ENCODE measurements at regions not wholly inside any gene's neighbourhood (a gene's known extent, or its start where the extent isn't known, plus 50 kb on each side); places are given as distances from the start of the nearest gene placed in this dataset.

DNA sequence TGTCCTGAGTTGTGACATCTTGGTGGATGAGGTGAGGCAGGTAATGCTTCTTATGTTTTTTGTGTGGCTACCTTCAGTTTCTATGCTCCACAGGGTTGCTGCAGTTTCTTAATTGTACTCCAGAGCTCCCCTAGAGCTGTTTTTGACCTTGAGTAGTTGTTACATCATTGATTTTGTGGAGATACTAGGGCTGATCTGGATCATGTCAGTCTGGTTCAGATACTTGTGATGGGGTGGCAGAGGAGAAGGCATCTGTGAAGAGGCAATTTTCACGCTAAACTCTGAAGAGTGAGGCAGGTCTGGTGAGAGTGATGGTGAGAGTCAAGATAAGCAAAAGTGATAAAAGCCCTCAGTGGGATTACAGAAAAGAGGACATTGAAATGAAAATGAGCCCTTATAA is 1180.2 kb downstream of the RAPGEF2 start (continued):
- TF ChIP-seq, protein P1, sequence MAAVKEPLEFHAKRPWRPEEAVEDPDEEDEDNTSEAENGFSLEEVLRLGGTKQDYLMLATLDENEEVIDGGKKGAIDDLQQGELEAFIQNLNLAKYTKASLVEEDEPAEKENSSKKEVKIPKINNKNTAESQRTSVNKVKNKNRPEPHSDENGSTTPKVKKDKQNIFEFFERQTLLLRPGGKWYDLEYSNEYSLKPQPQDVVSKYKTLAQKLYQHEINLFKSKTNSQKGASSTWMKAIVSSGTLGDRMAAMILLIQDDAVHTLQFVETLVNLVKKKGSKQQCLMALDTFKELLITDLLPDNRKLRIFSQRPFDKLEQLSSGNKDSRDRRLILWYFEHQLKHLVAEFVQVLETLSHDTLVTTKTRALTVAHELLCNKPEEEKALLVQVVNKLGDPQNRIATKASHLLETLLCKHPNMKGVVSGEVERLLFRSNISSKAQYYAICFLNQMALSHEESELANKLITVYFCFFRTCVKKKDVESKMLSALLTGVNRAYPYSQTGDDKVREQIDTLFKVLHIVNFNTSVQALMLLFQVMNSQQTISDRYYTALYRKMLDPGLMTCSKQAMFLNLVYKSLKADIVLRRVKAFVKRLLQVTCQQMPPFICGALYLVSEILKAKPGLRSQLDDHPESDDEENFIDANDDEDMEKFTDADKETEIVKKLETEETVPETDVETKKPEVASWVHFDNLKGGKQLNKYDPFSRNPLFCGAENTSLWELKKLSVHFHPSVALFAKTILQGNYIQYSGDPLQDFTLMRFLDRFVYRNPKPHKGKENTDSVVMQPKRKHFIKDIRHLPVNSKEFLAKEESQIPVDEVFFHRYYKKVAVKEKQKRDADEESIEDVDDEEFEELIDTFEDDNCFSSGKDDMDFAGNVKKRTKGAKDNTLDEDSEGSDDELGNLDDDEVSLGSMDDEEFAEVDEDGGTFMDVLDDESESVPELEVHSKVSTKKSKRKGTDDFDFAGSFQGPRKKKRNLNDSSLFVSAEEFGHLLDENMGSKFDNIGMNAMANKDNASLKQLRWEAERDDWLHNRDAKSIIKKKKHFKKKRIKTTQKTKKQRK (IDR thresholded peaks at IDR 0.05; ENCODE audit: low read depth, low read length), result no peak

DNA sequence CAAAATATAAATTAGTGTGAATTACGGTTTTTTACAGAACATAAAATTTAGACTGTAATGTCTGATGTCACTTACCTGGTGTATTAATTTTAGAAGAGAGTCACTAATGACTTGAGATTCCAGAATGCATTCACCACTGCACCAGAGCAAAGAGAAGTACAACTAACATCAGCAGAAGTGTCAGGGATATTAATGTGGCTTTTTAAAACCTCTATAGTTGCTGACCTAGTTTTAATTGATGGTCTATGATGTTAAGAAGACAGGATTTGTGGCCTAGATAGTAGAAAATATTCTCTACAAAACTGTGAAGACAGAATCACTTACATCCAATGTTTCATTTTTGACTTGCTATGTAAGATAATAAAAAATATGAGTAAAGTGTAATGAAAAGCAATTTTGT is 1181.6 kb downstream of the RAPGEF2 start:
- Histone ChIP-seq H3K27ac (ENCODE audit: control insufficient read depth, insufficient read depth) (no peak overlapping the region), H3K27me3 (replicated peaks in 1 of 2; ENCODE audit: control insufficient read depth in 2 of 2, insufficient read depth in 2 of 2, low read length in 1 of 2) (no peaks in the 10 kb centered on the region), H3K4me3 (no peak overlapping the region), H3K9ac (ENCODE audit: control insufficient read depth, insufficient read depth, low read length) (no peak overlapping the region), H3K9me3 (replicated peaks; ENCODE audit: control insufficient read depth, insufficient read depth, low read length) (no peaks in the 10 kb centered on the region), H4K20me1 (ENCODE audit: control insufficient read depth, insufficient read depth) (no peaks in the 10 kb centered on the region), H2AFZ (ENCODE audit: control insufficient read depth, low read depth, low read length) (no peak overlapping the region), H3K36me3 (ENCODE audit: control insufficient read depth in 2 of 2, insufficient read depth in 2 of 2, low read length in 1 of 2) (no peaks in the 10 kb centered on the region), H3K4me2 (ENCODE audit: control insufficient read depth, insufficient read depth) (no peak overlapping the region), H3K79me2 (ENCODE audit: control insufficient read depth, insufficient read depth, low read length) (no peaks in the 10 kb centered on the region), H3K4me1 (ENCODE audit: control insufficient read depth, insufficient read depth, low read length) (no peaks in the 10 kb centered on the region)
- ChIA-PET CTCF (no interaction called here), SMC1A (ENCODE audit: uncharacterized antibody, unreplicated experiment) (no interaction called here), RAD21 (ENCODE audit: unreplicated experiment) (no interaction called here), POLR2A (no interaction called here)
- WGBS (ENCODE audit: insufficient coverage, insufficient replicate concordance, low lambda C conversion rate, missing lambda C conversion rate), result 0% methylated on average over 1 of the region's 1 CpG
- intact Hi-C loops (cut with micrococcal nuclease; ENCODE audit: unreplicated experiment), result no loop called here
- FAIRE-seq (no peak), ATAC-seq (no peak), DNase-seq (ENCODE audit: low read depth, low spot score) (no peak)
- in situ Hi-C loops (cut with MboI), result no loop called here
- BruUV-seq (replicated peaks), result no TSS peak
- TF ChIP-seq HCFC1 (IDR thresholded peaks at IDR 0.05; ENCODE audit: low read length), result no peak
- TF ChIP-seq, protein P2, sequence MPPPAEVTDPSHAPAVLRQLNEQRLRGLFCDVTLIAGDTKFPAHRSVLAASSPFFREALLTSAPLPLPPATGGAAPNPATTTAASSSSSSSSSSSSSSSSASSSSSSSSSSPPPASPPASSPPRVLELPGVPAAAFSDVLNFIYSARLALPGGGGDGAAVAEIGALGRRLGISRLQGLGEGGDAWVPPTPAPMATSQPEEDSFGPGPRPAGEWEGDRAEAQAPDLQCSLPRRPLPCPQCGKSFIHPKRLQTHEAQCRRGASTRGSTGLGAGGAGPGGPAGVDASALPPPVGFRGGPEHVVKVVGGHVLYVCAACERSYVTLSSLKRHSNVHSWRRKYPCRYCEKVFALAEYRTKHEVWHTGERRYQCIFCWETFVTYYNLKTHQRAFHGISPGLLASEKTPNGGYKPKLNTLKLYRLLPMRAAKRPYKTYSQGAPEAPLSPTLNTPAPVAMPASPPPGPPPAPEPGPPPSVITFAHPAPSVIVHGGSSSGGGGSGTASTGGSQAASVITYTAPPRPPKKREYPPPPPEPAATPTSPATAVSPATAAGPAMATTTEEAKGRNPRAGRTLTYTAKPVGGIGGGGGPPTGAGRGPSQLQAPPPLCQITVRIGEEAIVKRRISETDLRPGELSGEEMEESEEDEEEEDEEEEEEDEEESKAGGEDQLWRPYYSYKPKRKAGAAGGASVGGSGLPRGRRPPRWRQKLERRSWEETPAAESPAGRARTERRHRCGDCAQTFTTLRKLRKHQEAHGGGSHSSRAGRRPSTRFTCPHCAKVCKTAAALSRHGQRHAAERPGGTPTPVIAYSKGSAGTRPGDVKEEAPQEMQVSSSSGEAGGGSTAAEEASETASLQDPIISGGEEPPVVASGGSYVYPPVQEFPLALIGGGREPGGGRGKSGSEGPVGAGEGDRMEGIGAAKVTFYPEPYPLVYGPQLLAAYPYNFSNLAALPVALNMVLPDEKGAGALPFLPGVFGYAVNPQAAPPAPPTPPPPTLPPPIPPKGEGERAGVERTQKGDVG (CRISPR knock-in tag; IDR thresholded peaks at IDR 0.05), result no peak
- TF ChIP-seq, protein P3, sequence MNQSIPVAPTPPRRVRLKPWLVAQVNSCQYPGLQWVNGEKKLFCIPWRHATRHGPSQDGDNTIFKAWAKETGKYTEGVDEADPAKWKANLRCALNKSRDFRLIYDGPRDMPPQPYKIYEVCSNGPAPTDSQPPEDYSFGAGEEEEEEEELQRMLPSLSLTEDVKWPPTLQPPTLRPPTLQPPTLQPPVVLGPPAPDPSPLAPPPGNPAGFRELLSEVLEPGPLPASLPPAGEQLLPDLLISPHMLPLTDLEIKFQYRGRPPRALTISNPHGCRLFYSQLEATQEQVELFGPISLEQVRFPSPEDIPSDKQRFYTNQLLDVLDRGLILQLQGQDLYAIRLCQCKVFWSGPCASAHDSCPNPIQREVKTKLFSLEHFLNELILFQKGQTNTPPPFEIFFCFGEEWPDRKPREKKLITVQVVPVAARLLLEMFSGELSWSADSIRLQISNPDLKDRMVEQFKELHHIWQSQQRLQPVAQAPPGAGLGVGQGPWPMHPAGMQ (IDR thresholded peaks at IDR 0.05; ENCODE audit: borderline replicate concordance), result no peak
- no peak for TF ChIP-seq CBX5 (IDR thresholded peaks at IDR 0.05; ENCODE audit: low read depth)
- TF ChIP-seq HDAC6 (IDR thresholded peaks at IDR 0.05; ENCODE audit: unreplicated experiment), result no peak
- no peak for TF ChIP-seq IKZF1 (conservative IDR thresholded peaks at IDR 0.05)
- no peak for TF ChIP-seq GATAD2B (conservative IDR thresholded peaks at IDR 0.05; ENCODE audit: low read depth)
- no peak for TF ChIP-seq EED (IDR thresholded peaks at IDR 0.05; ENCODE audit: low read depth)
- no peak for TF ChIP-seq NR2C1 (IDR thresholded peaks at IDR 0.05)
